G401.6 (cell line): ENCODE measurements at regions not wholly inside any gene's neighbourhood (a gene's known extent, or its start where the extent isn't known, plus 50 kb on each side); places are given as distances from the start of the nearest gene placed in this dataset.
"Not testable (repeated sequence)": the region's sequence is repeated elsewhere in the genome, so short reads cannot be mapped to it uniquely, and the experiment has no call there.

Experiments used
- FAIRE-seq: peaks from 2 replicates; lab custom pipeline; 2012; peaks lifted over from hg19 to GRCh38; lab: Jason Lieb, UNC

- FAIRE-seq = no peak
Observed at GRCh38 chr4:107468812-107469211, 251.2 kb downstream of the PAPSS1 start.

- FAIRE-seq = no peak
Observed at GRCh38 chr4:107468156-107468555, 251.9 kb downstream of the PAPSS1 start.

- FAIRE-seq = no peak
Observed at GRCh38 chr4:107467461-107467860, 252.6 kb downstream of the PAPSS1 start.

- FAIRE-seq = no peak
Observed at GRCh38 chr4:107458194-107458593, 261.8 kb downstream of the PAPSS1 start.

- no peak for FAIRE-seq
Observed at GRCh38 chr4:107453987-107454386, 266.0 kb downstream of the PAPSS1 start.

GRCh38 chr4:107452717-107453630, 267.1 kb downstream of the PAPSS1 start:
- FAIRE-seq = no peak

DNA sequence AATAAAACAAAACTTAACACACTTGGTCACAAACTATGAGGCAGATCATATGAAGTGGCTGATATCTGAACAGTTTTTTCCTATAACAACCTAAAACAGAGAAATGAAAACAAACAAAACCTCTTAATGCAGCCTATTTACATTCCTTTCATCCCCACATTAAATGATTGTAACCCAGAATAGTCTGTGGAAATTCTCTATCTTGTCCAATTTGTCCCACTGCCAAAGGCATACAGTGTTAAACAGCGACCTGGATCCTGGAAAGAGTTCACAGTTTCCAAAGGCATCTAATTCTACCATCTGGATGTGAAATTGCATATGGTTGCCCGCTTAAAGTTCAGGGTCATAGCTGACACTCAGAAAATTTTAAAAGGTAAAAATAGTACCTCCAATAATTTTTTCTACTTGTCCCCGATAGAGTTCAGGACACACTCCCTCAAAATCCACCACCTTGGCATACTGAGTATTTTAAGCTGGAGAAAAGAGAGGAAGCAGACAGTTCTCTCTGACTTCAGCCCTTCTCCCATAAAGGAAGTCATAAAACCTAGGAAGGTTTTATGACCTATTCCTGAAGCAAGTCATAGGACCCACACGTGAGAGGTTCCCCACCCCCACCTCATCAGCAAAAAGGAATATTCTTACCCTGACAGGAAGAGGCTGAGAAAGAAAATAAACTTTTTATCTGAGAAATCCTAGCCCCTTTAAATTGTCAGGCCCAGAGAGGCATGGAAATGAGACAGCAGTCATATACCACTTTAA, 270.2 kb downstream of the PAPSS1 start:
- no peak for FAIRE-seq

GRCh38 chr4:107442538-107443111, 277.4 kb downstream of the PAPSS1 start:
- no peak for FAIRE-seq

GRCh38 chr4:107439401-107439800, 280.6 kb downstream of the PAPSS1 start:
- no peak for FAIRE-seq

- FAIRE-seq = not testable (repeated sequence)
Observed at GRCh38 chr4:107436471-107436870, 283.6 kb downstream of the PAPSS1 start.

DNA sequence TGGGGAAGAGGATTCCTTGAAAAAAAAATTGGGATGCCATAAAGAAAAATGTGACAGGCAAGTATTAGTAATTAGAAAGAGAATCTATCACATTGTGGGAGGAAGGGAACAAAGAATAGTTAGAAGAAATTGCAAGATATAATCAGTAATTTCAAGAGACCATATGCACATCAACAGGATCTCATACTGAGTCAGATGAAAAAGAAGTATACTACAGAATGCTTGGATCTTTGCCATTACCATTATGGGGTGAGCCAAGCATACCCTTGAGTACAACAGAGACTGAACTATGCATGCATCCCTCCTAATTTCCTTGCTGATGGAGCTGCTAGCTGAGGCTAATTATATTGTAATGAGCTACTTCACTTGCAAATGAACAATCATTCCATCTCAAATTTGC, 287.6 kb downstream of the PAPSS1 start:
- no peak for FAIRE-seq

DNA sequence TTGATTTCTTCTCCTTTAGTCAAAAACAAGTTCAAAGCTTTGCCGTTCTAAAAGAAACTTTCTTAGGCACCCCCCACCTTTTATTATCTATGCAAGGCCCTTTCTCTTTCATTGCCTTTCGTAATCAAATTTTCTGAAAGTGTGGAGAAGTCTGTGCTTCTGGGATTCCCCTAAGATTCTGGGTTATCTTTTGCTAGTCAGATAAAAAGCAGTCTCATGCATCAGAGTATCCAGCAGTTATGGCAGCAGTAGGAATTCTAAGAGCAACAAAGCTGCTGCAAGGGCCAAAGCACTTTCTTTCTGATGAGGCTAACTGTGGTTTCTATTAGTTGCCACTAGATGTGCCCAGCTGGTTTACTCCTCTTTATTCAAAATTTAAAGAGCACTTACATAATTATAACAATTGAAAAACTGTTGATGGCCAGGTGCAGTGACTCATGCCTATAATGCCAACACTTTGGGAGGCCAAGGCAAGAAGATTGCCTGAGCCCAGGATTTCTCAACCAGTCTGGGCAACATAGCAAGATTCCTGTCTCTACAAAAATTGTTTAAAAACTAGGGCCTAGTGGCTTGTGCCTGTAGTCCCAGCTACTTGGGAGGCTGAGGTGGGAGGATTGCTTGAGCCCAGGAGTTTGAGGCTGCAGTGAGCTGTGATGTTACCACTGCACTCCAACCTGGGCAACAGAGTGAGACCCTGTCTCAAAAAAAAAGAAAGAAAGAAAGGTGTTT, 296.2 kb downstream of the PAPSS1 start:
- FAIRE-seq = no peak

GRCh38 chr4:107419536-107419935, 300.5 kb downstream of the PAPSS1 start:
- not testable (repeated sequence) for FAIRE-seq

DNA sequence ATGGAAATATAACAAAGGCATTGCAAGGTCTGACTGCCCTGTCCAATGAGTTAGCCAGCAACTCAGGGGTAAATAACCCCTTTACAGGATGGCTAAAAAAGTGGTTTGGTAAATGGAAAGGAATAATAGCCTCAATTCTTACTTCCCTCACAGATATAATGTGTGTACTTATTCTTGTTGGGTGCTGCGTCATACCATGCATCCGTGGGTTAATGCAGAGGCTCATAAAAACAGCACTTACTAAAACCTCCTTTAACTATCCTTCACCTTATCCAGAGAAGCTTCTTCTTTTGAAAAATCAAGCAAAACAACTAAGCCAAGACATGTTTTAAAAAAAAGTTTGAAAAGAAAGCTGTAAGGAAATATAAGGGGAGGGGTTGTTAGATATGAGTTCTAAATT, 301.0 kb downstream of the PAPSS1 start:
- no peak for FAIRE-seq

- FAIRE-seq = not testable (repeated sequence)
Observed at GRCh38 chr4:107415490-107415889, 304.5 kb downstream of the PAPSS1 start.

DNA sequence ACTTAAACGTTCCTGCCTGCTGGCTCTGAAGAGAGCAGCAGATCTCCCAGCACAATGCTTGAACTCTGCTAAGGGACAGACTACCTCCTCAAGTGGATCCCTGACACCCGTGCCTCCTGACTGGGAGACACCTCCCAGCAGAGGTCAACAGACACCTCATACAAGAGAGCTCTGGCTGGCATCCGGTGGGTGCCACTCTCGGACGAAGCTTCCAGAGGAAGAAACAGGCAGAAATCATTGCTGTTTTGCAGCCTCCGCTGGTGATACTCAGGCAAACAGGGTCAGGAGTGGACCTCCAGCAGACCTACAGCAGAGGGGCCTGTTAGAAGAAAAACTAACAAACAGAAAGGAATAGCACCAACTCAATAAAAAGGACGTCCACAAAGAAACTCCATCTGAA, 310.2 kb downstream of the PAPSS1 start:
- FAIRE-seq = not testable (repeated sequence)

GRCh38 chr4:107408968-107409367, 311.1 kb downstream of the PAPSS1 start:
- no peak for FAIRE-seq

- FAIRE-seq = no peak
Observed at GRCh38 chr4:107404591-107405300, 315.3 kb downstream of the PAPSS1 start.

- no peak for FAIRE-seq
Observed at GRCh38 chr4:107402291-107402690, 317.7 kb downstream of the PAPSS1 start.

DNA sequence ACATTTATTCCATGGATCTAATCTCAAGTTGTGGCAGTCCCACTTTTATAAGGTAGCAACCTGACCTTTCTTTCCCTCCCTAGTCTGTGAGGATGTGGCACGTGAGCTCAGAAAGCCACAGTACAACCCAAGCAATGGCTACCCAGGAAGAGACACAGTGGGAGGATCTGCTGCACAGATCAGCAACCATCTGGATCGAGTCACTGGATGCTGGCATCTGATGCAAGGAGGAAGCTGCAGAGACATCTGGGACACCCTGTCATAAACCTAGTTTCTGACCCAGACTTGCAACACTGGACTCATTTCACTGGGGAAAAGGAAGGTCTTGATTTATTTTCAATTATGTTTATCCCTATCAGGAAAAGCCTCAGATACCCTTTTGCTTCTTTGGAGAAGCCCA, 327.1 kb downstream of the PAPSS1 start:
- FAIRE-seq = no peak

GRCh38 chr4:107392380-107392779, 327.7 kb downstream of the PAPSS1 start:
- no peak for FAIRE-seq

DNA sequence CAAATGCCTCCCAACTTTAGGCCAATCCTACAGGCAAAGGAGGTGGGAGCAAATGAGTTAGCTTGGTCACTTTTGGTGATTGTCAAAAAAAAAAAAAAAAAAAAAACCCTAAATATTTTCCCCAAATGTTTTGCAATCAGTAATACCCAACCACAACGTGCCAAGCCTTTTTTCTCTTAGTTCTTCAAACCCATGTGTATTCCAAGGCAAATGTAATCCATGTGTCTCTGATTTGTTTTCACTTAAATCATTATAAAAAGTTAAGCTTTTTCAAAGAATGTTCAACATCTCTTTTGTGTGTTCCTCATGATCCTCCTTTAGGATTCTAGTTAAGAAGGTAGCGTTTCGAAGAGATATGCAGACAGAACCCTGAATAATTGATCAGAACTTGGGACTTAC, 328.4 kb downstream of the PAPSS1 start:
- FAIRE-seq = no peak
